H9 (cell line): ENCODE measurements at regions not wholly inside any gene's neighbourhood (a gene's known extent, or its start where the extent isn't known, plus 50 kb on each side); places are given as distances from the start of the nearest gene placed in this dataset.

ENCODE experiments used
- DNase-seq: peaks from one replicate; pipeline ENCODE4 v3.0.0-alpha.2; 2017
- H2AFZ ChIP-seq: one replicate; pipeline ENCODE4 v1.6.1; 2013; ENCODE audit warnings: mild to moderate bottlenecking, low read length, control low read depth, moderate library complexity
- H2AK5ac ChIP-seq: 2 replicates; pipeline ENCODE4 v1.6.1; 2013; ENCODE audit warnings: low read length, control low read depth, mixed read lengths; ENCODE audit not compliant: insufficient read length
- H2BK120ac ChIP-seq: one replicate; pipeline ENCODE4 v1.6.1; 2013; ENCODE audit warnings: low read depth, mild to moderate bottlenecking, low read length, control low read depth, inconsistent platforms; ENCODE audit not compliant: poor library complexity, severe bottlenecking
- H2BK12ac ChIP-seq: 2 replicates; pipeline ENCODE4 v1.6.1; 2013; ENCODE audit warnings: low read length, control low read depth, mixed read lengths, low read depth; ENCODE audit not compliant: insufficient read length
- H2BK15ac ChIP-seq: 2 replicates; pipeline ENCODE4 v1.6.1; 2013; ENCODE audit warnings: low read depth, low read length, control low read depth
- H2BK20ac ChIP-seq: one replicate; pipeline ENCODE4 v1.6.1; 2013; ENCODE audit warnings: low read depth, mild to moderate bottlenecking, low read length, control low read depth, inconsistent platforms; ENCODE audit not compliant: poor library complexity, severe bottlenecking
- H2BK5ac ChIP-seq: 2 replicates; pipeline ENCODE4 v1.6.1; 2013; ENCODE audit warnings: low read length, control low read depth, mixed read lengths; ENCODE audit not compliant: insufficient read length
- H3K14ac ChIP-seq: 2 replicates; pipeline ENCODE4 v1.6.1; 2013; ENCODE audit warnings: low read length, control low read depth; ENCODE audit not compliant: insufficient read depth
- H3K18ac ChIP-seq: 2 replicates; pipeline ENCODE4 v1.6.1; 2013; ENCODE audit warnings: low read depth, mild to moderate bottlenecking, mixed read lengths, low read length, control low read depth; ENCODE audit not compliant: insufficient read length
- H3K23ac ChIP-seq: 2 replicates; pipeline ENCODE4 v1.6.1; 2013; ENCODE audit warnings: low read length, control low read depth, mixed read lengths, low read depth; ENCODE audit not compliant: insufficient read length
- H3K23me2 ChIP-seq: 2 replicates; pipeline ENCODE4 v1.6.1; 2013; ENCODE audit warnings: low read depth, mild to moderate bottlenecking, mixed read lengths, low read length, control low read depth; ENCODE audit not compliant: insufficient read length, poor library complexity, severe bottlenecking
- H3K27ac ChIP-seq: 2 replicates; pipeline ENCODE4 v1.5.1; 2013; ENCODE audit warnings: low read length, control low read depth, mixed read lengths, low read depth; ENCODE audit not compliant: insufficient read length
- H3K27me3 ChIP-seq: 2 replicates; pipeline ENCODE4 v1.6.1; 2013; ENCODE audit warnings: low read length, control low read depth, inconsistent platforms; ENCODE audit not compliant: insufficient read depth
- H3K4ac ChIP-seq: 2 replicates; pipeline ENCODE4 v1.6.1; 2013; ENCODE audit warnings: low read depth, mild to moderate bottlenecking, control low read depth, inconsistent platforms, low read length, moderate library complexity
- H3K4me1 ChIP-seq: 2 replicates; pipeline ENCODE4 v1.6.1; 2013; ENCODE audit warnings: low read length, control low read depth, inconsistent platforms; ENCODE audit not compliant: insufficient read depth
- H3K4me2 ChIP-seq: 2 replicates; pipeline ENCODE4 v1.6.1; 2013; ENCODE audit warnings: low read length, control low read depth, mixed read lengths; ENCODE audit not compliant: insufficient read length, insufficient read depth
- H3K56ac ChIP-seq: 2 replicates; pipeline ENCODE4 v1.6.1; 2013; ENCODE audit warnings: low read depth, mild to moderate bottlenecking, mixed read lengths, low read length, control low read depth; ENCODE audit not compliant: insufficient read length
- H3K79me1 ChIP-seq: 2 replicates; pipeline ENCODE4 v1.6.1; 2013; ENCODE audit warnings: low read depth, mild to moderate bottlenecking, moderate library complexity, low read length, control low read depth, inconsistent platforms; ENCODE audit not compliant: insufficient read depth, poor library complexity, severe bottlenecking
- H3K79me2 ChIP-seq: 2 replicates; pipeline ENCODE4 v1.6.1; 2013; ENCODE audit warnings: low read length, control low read depth, inconsistent platforms; ENCODE audit not compliant: insufficient read depth
- H3K9ac ChIP-seq: 2 replicates; pipeline ENCODE4 v1.6.1; 2013; ENCODE audit warnings: low read length, control low read depth, mixed read lengths; ENCODE audit not compliant: insufficient read length; ENCODE audit errors: extremely low read depth
- H3K9me3 ChIP-seq: one replicate; pipeline ENCODE4 v1.6.1; 2013; ENCODE audit warnings: low read depth, low read length, inconsistent platforms; ENCODE audit not compliant: control insufficient read depth
- H3T11ph ChIP-seq: one replicate; pipeline ENCODE4 v1.6.1; 2013; ENCODE audit warnings: mild to moderate bottlenecking, low read length, control low read depth, inconsistent platforms
- H4K20me1 ChIP-seq: one replicate; pipeline ENCODE4 v1.6.1; 2013; ENCODE audit not compliant: control insufficient read depth, insufficient read length, insufficient read depth
- H4K5ac ChIP-seq: 2 replicates; pipeline ENCODE4 v1.6.1; 2013; ENCODE audit warnings: low read depth, mild to moderate bottlenecking, mixed read lengths, low read length, control low read depth; ENCODE audit not compliant: insufficient read length
- H4K8ac ChIP-seq: replicated peaks from 2 replicates; pipeline ENCODE4 v1.6.1; 2013; ENCODE audit warnings: low read length, control low read depth, mixed read lengths, low read depth; ENCODE audit not compliant: insufficient read length
- H4K91ac ChIP-seq: 2 replicates; pipeline ENCODE4 v1.6.1; 2013; ENCODE audit warnings: low read depth, mild to moderate bottlenecking, moderate library complexity, mixed read lengths, low read length, control low read depth; ENCODE audit not compliant: insufficient read length
- H3K27ac Mint-ChIP-seq, 3 experiments: 2 replicates in 2 of 3; 3 replicates in 1 of 3; pipeline ENCODE4 v1.8.0; 2020 to 2021; ENCODE audit warnings: mixed read lengths in 3 of 3, mild to moderate bottlenecking in 1 of 3, moderate library complexity in 1 of 3
- H3K27me3 Mint-ChIP-seq: 2 replicates; pipeline ENCODE4 v1.8.0; 2021; ENCODE audit warnings: low read depth, mild to moderate bottlenecking, moderate library complexity, mixed read lengths
- H3K36me3 Mint-ChIP-seq, 3 experiments: 2 replicates in 2 of 3; 3 replicates in 1 of 3; pipeline ENCODE4 v1.8.0; 2020 to 2021; ENCODE audit warnings: low read depth in 3 of 3, mixed read lengths in 3 of 3; ENCODE audit not compliant: insufficient read depth in 1 of 3
- H3K4me1 Mint-ChIP-seq, 2 experiments: 2 replicates each; pipeline ENCODE4 v1.8.0; 2020; ENCODE audit warnings: mixed read lengths in 2 of 2
- H3K4me3 Mint-ChIP-seq, 2 experiments: 2 replicates in 1 of 2; 3 replicates in 1 of 2; pipeline ENCODE4 v1.8.0; 2020 to 2021; ENCODE audit warnings: mild to moderate bottlenecking in 2 of 2, mixed read lengths in 2 of 2, moderate library complexity in 1 of 2
- H3K9me3 Mint-ChIP-seq, 2 experiments: 2 replicates in 1 of 2; 3 replicates in 1 of 2; pipeline ENCODE4 v1.8.0; 2020; ENCODE audit warnings: mild to moderate bottlenecking in 2 of 2, mixed read lengths in 2 of 2, moderate library complexity in 1 of 2
- CTCF ChIP-seq: fragments of 200-600 bp; sonication (generic); conservative IDR thresholded peaks from 3 replicates; pipeline ENCODE4 v1.8.0; 2021; ENCODE audit warnings: antibody characterized with exemption, mild to moderate bottlenecking

GRCh38 chr21:16372586-16372985 is 642.8 kb downstream of the USP25 start:
- no peak overlapping the region for H2AK5ac ChIP-seq
- H3K79me2 ChIP-seq: no peaks in the 10 kb centered on the region
- H4K8ac ChIP-seq: no peak overlapping the region
- H3K9me3 Mint-ChIP-seq: no peaks in the 10 kb centered on the region
- H4K20me1 ChIP-seq: no peaks in the 10 kb centered on the region
- H2BK120ac ChIP-seq: no peak overlapping the region
- H3K18ac ChIP-seq: no peak overlapping the region
- H2BK15ac ChIP-seq: no peak overlapping the region
- DNase-seq: no peak
- H3K4me3 Mint-ChIP-seq: no peak overlapping the region
- H4K5ac ChIP-seq: no peak overlapping the region
- no peak overlapping the region for H3K4me2 ChIP-seq
- H3K23me2 ChIP-seq: no peaks in the 10 kb centered on the region
- no peak overlapping the region for H3K14ac ChIP-seq
- H2BK5ac ChIP-seq: no peak overlapping the region
- H3K4me1 Mint-ChIP-seq: no peaks in the 10 kb centered on the region
- no peak overlapping the region for H3K9ac ChIP-seq
- no peak overlapping the region for H3K27ac Mint-ChIP-seq
- no peak overlapping the region for H4K91ac ChIP-seq
- no peak overlapping the region for H2AFZ ChIP-seq
- no peaks in the 10 kb centered on the region for H3K27me3 ChIP-seq
- no peak overlapping the region for H3K4ac ChIP-seq
- H3K9me3 ChIP-seq: no peaks in the 10 kb centered on the region
- no peak overlapping the region for H3T11ph ChIP-seq
- no peaks in the 10 kb centered on the region for H3K79me1 ChIP-seq
- no peak for TF ChIP-seq CTCF
- H3K56ac ChIP-seq: no peak overlapping the region
- H3K27me3 Mint-ChIP-seq: no peaks in the 10 kb centered on the region
- H3K27ac ChIP-seq: no peak overlapping the region
- H2BK20ac ChIP-seq: no peak overlapping the region
- no peak overlapping the region for H3K23ac ChIP-seq
- H3K4me1 ChIP-seq: no peaks in the 10 kb centered on the region
- H2BK12ac ChIP-seq: no peak overlapping the region
- H3K36me3 Mint-ChIP-seq: no peaks in the 10 kb centered on the region
